ENCODE measurements at regions not wholly inside any gene's neighbourhood (a gene's known extent, or its start where the extent isn't known, plus 50 kb on each side); places are given as distances from the start of the nearest gene placed in this dataset.

- DNase-seq: no peak
Measured at GRCh38 chr2:234673961-234674759, 177.3 kb upstream of the ARL4C start.

GRCh38 chr2:234673501-234673900 lies 176.6 kb upstream of the ARL4C start:
- no peak for DNase-seq

GRCh38 chr2:234672498-234673150 lies 175.7 kb upstream of the ARL4C start:
- DNase-seq: no peak

GRCh38 chr2:234671716-234672115 lies 174.8 kb upstream of the ARL4C start:
- no peak for DNase-seq

GRCh38 chr2:234671231-234671630 lies 174.3 kb upstream of the ARL4C start:
- no peak for DNase-seq

- no peak for DNase-seq
Measured at GRCh38 chr2:234670806-234671205, 173.9 kb upstream of the ARL4C start.

- no peak for DNase-seq
Measured at GRCh38 chr2:234670052-234670451, 173.2 kb upstream of the ARL4C start.

GRCh38 chr2:234669621-234670020 lies 172.7 kb upstream of the ARL4C start:
- DNase-seq: no peak

GRCh38 chr2:234669001-234669400 lies 172.1 kb upstream of the ARL4C start:
- no peak for DNase-seq

- DNase-seq: no peak
Measured at GRCh38 chr2:234666911-234667310, 170.0 kb upstream of the ARL4C start.

GRCh38 chr2:234665304-234665703 lies 168.4 kb upstream of the ARL4C start:
- DNase-seq: no peak

GRCh38 chr2:234661849-234662248 lies 165.0 kb upstream of the ARL4C start:
- no peak for DNase-seq

GRCh38 chr2:234661175-234661574 lies 164.3 kb upstream of the ARL4C start:
- no peak for DNase-seq

- DNase-seq: no peak
Measured at GRCh38 chr2:234655706-234656105, 158.8 kb upstream of the ARL4C start.

- no peak for DNase-seq
Measured at GRCh38 chr2:234650911-234651310, 154.0 kb upstream of the ARL4C start.

GRCh38 chr2:234649951-234650350 lies 153.1 kb upstream of the ARL4C start:
- no peak for DNase-seq

- DNase-seq: no peak
Measured at GRCh38 chr2:234643407-234643806, 146.5 kb upstream of the ARL4C start.

GRCh38 chr2:234641086-234641485 lies 144.2 kb upstream of the ARL4C start:
- no peak for DNase-seq

- DNase-seq: no peak
Measured at GRCh38 chr2:234640657-234641056, 143.8 kb upstream of the ARL4C start.

GRCh38 chr2:234638966-234639365 lies 142.1 kb upstream of the ARL4C start:
- no peak for DNase-seq

- DNase-seq: no peak
Measured at GRCh38 chr2:234635284-234635683, 138.4 kb upstream of the ARL4C start.

GRCh38 chr2:234633581-234634230 lies 136.8 kb upstream of the ARL4C start:
- DNase-seq: no peak

GRCh38 chr2:234632527-234633391 lies 135.9 kb upstream of the ARL4C start:
- no peak for DNase-seq
